ENCODE measurements at regions not wholly inside any gene's neighbourhood (a gene's known extent, or its start where the extent isn't known, plus 50 kb on each side); places are given as distances from the start of the nearest gene placed in this dataset.

DNA sequence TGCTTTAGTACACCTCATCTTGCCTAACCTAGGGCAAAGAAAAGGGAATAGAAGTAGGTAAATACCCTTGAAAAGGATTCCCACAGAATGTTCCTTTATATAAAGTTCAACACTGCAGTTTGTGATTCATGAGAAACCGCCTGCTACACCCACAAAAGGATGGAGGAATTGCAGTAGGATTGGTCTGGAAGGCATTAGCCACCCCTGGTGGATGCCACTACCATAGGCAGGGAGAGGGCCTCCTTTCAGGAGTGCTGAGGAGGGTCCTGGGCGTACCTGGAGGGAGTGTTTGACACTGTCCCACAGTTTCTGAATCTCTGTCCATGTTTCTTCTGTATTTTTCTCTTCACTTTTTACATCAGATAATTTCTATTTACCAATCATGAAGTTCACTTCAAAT lies 221.8 kb upstream of the TMEM72 start:
- ATAC-seq: no peak
- TF ChIP-seq ESRRG (CRISPR knock-in tag; IDR thresholded peaks at IDR 0.05) (no peak), ZFP3 (CRISPR knock-in tag; IDR thresholded peaks at IDR 0.05) (no peak), TOX (CRISPR knock-in tag; IDR thresholded peaks at IDR 0.05; ENCODE audit: borderline replicate concordance) (no peak), ISL1 (CRISPR knock-in tag; IDR thresholded peaks at IDR 0.05) (no peak), CSDC2 (CRISPR knock-in tag; IDR thresholded peaks at IDR 0.05) (no peak), RARB (CRISPR knock-in tag; IDR thresholded peaks at IDR 0.05) (no peak), PPARA (CRISPR knock-in tag; IDR thresholded peaks at IDR 0.05; ENCODE audit: borderline replicate concordance) (no peak), ZNF565 (CRISPR knock-in tag; conservative IDR thresholded peaks at IDR 0.05; ENCODE audit: low read depth) (no peak)
- TF ChIP-seq, protein P1, sequence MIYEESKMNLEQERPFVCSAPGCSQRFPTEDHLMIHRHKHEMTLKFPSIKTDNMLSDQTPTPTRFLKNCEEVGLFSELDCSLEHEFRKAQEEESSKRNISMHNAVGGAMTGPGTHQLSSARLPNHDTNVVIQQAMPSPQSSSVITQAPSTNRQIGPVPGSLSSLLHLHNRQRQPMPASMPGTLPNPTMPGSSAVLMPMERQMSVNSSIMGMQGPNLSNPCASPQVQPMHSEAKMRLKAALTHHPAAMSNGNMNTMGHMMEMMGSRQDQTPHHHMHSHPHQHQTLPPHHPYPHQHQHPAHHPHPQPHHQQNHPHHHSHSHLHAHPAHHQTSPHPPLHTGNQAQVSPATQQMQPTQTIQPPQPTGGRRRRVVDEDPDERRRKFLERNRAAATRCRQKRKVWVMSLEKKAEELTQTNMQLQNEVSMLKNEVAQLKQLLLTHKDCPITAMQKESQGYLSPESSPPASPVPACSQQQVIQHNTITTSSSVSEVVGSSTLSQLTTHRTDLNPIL (CRISPR knock-in tag; IDR thresholded peaks at IDR 0.05; ENCODE audit: low read depth): no peak
- TF ChIP-seq, protein P2, sequence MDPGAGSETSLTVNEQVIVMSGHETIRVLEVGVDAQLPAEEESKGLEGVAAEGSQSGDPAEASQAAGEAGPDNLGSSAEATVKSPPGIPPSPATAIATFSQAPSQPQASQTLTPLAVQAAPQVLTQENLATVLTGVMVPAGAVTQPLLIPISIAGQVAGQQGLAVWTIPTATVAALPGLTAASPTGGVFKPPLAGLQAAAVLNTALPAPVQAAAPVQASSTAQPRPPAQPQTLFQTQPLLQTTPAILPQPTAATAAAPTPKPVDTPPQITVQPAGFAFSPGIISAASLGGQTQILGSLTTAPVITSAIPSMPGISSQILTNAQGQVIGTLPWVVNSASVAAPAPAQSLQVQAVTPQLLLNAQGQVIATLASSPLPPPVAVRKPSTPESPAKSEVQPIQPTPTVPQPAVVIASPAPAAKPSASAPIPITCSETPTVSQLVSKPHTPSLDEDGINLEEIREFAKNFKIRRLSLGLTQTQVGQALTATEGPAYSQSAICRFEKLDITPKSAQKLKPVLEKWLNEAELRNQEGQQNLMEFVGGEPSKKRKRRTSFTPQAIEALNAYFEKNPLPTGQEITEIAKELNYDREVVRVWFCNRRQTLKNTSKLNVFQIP (CRISPR knock-in tag; IDR thresholded peaks at IDR 0.05; ENCODE audit: borderline replicate concordance, low read depth): no peak

DNA sequence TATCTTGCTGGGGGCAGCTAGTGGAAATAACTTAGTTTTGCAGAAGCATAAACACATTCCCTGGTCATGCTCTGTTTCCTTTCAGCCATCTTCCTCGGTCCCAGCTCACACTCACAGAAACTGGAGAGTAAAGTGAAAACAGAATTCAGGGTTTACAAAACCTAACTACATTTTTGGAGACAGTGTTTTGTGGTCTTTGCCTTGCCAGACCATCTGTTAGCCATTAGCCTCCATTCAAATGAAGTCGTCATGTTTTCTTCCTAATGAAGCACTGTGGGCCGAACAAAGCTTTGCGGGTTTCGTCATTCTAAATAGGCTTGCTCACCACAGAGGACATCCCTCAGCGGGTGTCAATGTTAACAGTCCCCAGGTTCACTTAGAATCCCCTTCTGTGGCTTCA lies 214.6 kb upstream of the TMEM72 start:
- ATAC-seq: no peak
- TF ChIP-seq SNAI2 (CRISPR knock-in tag; IDR thresholded peaks at IDR 0.05): no peak
- TF ChIP-seq, protein P3, sequence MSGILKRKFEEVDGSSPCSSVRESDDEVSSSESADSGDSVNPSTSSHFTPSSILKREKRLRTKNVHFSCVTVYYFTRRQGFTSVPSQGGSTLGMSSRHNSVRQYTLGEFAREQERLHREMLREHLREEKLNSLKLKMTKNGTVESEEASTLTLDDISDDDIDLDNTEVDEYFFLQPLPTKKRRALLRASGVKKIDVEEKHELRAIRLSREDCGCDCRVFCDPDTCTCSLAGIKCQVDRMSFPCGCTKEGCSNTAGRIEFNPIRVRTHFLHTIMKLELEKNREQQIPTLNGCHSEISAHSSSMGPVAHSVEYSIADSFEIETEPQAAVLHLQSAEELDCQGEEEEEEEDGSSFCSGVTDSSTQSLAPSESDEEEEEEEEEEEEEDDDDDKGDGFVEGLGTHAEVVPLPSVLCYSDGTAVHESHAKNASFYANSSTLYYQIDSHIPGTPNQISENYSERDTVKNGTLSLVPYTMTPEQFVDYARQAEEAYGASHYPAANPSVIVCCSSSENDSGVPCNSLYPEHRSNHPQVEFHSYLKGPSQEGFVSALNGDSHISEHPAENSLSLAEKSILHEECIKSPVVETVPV (CRISPR knock-in tag; IDR thresholded peaks at IDR 0.05): no peak
- no peak for TF ChIP-seq ZNF565 (CRISPR knock-in tag; conservative IDR thresholded peaks at IDR 0.05; ENCODE audit: low read depth)
- no peak for TF ChIP-seq ARNTL (CRISPR knock-in tag; IDR thresholded peaks at IDR 0.05; ENCODE audit: borderline replicate concordance, low read depth)
- no peak for TF ChIP-seq ZFP30 (CRISPR knock-in tag; IDR thresholded peaks at IDR 0.05)
- TF ChIP-seq TCF4 (CRISPR knock-in tag; IDR thresholded peaks at IDR 0.05; ENCODE audit: borderline replicate concordance): no peak
- TF ChIP-seq OSR1 (CRISPR knock-in tag; IDR thresholded peaks at IDR 0.05): no peak
- TF ChIP-seq PPARA (CRISPR knock-in tag; IDR thresholded peaks at IDR 0.05; ENCODE audit: borderline replicate concordance): no peak
- TF ChIP-seq, protein P4, sequence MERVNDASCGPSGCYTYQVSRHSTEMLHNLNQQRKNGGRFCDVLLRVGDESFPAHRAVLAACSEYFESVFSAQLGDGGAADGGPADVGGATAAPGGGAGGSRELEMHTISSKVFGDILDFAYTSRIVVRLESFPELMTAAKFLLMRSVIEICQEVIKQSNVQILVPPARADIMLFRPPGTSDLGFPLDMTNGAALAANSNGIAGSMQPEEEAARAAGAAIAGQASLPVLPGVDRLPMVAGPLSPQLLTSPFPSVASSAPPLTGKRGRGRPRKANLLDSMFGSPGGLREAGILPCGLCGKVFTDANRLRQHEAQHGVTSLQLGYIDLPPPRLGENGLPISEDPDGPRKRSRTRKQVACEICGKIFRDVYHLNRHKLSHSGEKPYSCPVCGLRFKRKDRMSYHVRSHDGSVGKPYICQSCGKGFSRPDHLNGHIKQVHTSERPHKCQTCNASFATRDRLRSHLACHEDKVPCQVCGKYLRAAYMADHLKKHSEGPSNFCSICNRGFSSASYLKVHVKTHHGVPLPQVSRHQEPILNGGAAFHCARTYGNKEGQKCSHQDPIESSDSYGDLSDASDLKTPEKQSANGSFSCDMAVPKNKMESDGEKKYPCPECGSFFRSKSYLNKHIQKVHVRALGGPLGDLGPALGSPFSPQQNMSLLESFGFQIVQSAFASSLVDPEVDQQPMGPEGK (CRISPR knock-in tag; IDR thresholded peaks at IDR 0.05; ENCODE audit: borderline replicate concordance): no peak
- no peak for TF ChIP-seq ZNF8 (CRISPR knock-in tag; IDR thresholded peaks at IDR 0.05)
- no peak for TF ChIP-seq ZFP3 (CRISPR knock-in tag; IDR thresholded peaks at IDR 0.05)
- TF ChIP-seq BACH2 (CRISPR knock-in tag; IDR thresholded peaks at IDR 0.05; ENCODE audit: borderline replicate concordance): no peak
- no peak for TF ChIP-seq CSDC2 (CRISPR knock-in tag; IDR thresholded peaks at IDR 0.05)
- no peak for TF ChIP-seq ZNF70 (CRISPR knock-in tag; IDR thresholded peaks at IDR 0.05)
- TF ChIP-seq ESRRG (CRISPR knock-in tag; IDR thresholded peaks at IDR 0.05): no peak
- TF ChIP-seq GLIS3 (CRISPR knock-in tag; IDR thresholded peaks at IDR 0.05): no peak
- no peak for TF ChIP-seq RARB (CRISPR knock-in tag; IDR thresholded peaks at IDR 0.05)
- TF ChIP-seq ZC3H10 (CRISPR knock-in tag; IDR thresholded peaks at IDR 0.05): no peak

DNA sequence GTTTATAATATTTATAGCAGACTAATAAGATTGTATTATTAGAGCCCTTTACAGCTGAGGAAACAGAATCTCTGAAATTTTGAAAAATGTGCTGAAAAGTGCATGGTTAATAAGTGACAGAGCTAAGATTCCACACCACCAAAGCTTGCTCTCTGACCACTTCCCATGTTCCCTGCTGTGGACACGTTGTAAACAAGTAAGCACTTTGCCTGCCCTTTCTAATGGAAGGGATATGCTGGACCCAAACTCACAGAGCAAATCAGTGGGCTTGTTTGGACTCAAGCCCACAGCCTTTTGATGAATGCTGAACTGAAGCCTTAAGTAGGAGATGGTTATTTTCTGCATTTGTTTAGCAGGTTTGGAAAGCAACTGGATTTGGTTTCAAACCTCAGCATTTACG lies 214.0 kb upstream of the TMEM72 start:
- no peak for TF ChIP-seq PPARA (CRISPR knock-in tag; IDR thresholded peaks at IDR 0.05; ENCODE audit: borderline replicate concordance)
- no peak for TF ChIP-seq ARNTL (CRISPR knock-in tag; IDR thresholded peaks at IDR 0.05; ENCODE audit: borderline replicate concordance, low read depth)
- TF ChIP-seq, protein P2 (CRISPR knock-in tag; IDR thresholded peaks at IDR 0.05; ENCODE audit: borderline replicate concordance, low read depth): no peak
- no peak for TF ChIP-seq CSDC2 (CRISPR knock-in tag; IDR thresholded peaks at IDR 0.05)
- TF ChIP-seq ZNF565 (CRISPR knock-in tag; conservative IDR thresholded peaks at IDR 0.05; ENCODE audit: low read depth): no peak
- no peak for TF ChIP-seq ZC3H10 (CRISPR knock-in tag; IDR thresholded peaks at IDR 0.05)
- TF ChIP-seq TOX (CRISPR knock-in tag; IDR thresholded peaks at IDR 0.05; ENCODE audit: borderline replicate concordance): no peak
- TF ChIP-seq, protein P4 (CRISPR knock-in tag; IDR thresholded peaks at IDR 0.05; ENCODE audit: borderline replicate concordance): no peak
- TF ChIP-seq RARB (CRISPR knock-in tag; IDR thresholded peaks at IDR 0.05): no peak
- TF ChIP-seq SNAI2 (CRISPR knock-in tag; IDR thresholded peaks at IDR 0.05): no peak
- no peak for TF ChIP-seq GLIS3 (CRISPR knock-in tag; IDR thresholded peaks at IDR 0.05)
- no peak for TF ChIP-seq ZFP30 (CRISPR knock-in tag; IDR thresholded peaks at IDR 0.05)
- TF ChIP-seq ZNF8 (CRISPR knock-in tag; IDR thresholded peaks at IDR 0.05): no peak
- TF ChIP-seq, protein P1 (CRISPR knock-in tag; IDR thresholded peaks at IDR 0.05; ENCODE audit: low read depth): no peak
- TF ChIP-seq ZNF70 (CRISPR knock-in tag; IDR thresholded peaks at IDR 0.05): no peak
- no peak for TF ChIP-seq TCF4 (CRISPR knock-in tag; IDR thresholded peaks at IDR 0.05; ENCODE audit: borderline replicate concordance)
- no peak for TF ChIP-seq BACH2 (CRISPR knock-in tag; IDR thresholded peaks at IDR 0.05; ENCODE audit: borderline replicate concordance)
- no peak for ATAC-seq

Data from SK-N-SH treated with all-trans-retinoic acid at 6 μM for 48 hours (cell line).